Prostate gland (tissue), 2 donors: ENCODE measurements at regions not wholly inside any gene's neighbourhood (a gene's known extent, or its start where the extent isn't known, plus 50 kb on each side); places are given as distances from the start of the nearest gene placed in this dataset.

Source experiments
- CTCF ChIP-seq, 4 experiments: fragments of 200-600 bp in 2 of 4; fragments of 450-650 bp in 2 of 4; sonication (generic) in 2 of 4; IDR thresholded peaks; 1 replicate in 3 of 4; 2 replicates in 1 of 4; pipeline ENCODE4 v1.5.1; 2016 to 2019; ENCODE audit warnings: antibody characterized with exemption in 4 of 4, mild to moderate bottlenecking in 2 of 4, moderate library complexity in 2 of 4
- POLR2A ChIP-seq: fragments of 450-650 bp; IDR thresholded peaks from one replicate; pipeline ENCODE4 v1.6.1; 2016; ENCODE audit warnings: antibody characterized with exemption, mild to moderate bottlenecking
- POLR2AphosphoS5 ChIP-seq: sonication (generic); formaldehyde crosslinking; IDR thresholded peaks from one replicate; pipeline ENCODE4 v1.6.1; 2017; ENCODE audit warnings: antibody characterized with exemption

- TF ChIP-seq CTCF (IDR thresholded peaks at IDR 0.05), result no peak
- TF ChIP-seq POLR2A, result no peak
- no peak for TF ChIP-seq POLR2AphosphoS5
Observed at GRCh38 chr15:79765081-79765480, 131.7 kb downstream of the MTHFS start.
